ENCODE measurements at regions not wholly inside any gene's neighbourhood (a gene's known extent, or its start where the extent isn't known, plus 50 kb on each side); places are given as distances from the start of the nearest gene placed in this dataset.
A peak's percentile ranks its signal among the peaks of the same experiment; 100 is the strongest.
"Not testable (repeated sequence)": the region's sequence is repeated elsewhere in the genome, so short reads cannot be mapped to it uniquely, and the experiment has no call there.

- DNase-seq (ENCODE audit: low read depth in 4 of 4, low spot score in 1 of 4), result no peak
These were observed 82.2 kb upstream of the SEC11C start for GRCh38 chr18:59057493-59057795.

- no peak for DNase-seq (ENCODE audit: low read depth in 4 of 4, low spot score in 1 of 4)
These were observed 81.7 kb upstream of the SEC11C start for GRCh38 chr18:59057969-59058368.

- DNase-seq (ENCODE audit: low read depth in 4 of 4, low spot score in 1 of 4), result no peak
These were observed 80.5 kb upstream of the SEC11C start for GRCh38 chr18:59059140-59059539.

GRCh38 chr18:59060551-59060950, 79.1 kb upstream of the SEC11C start:
- DNase-seq (ENCODE audit: low read depth in 4 of 4, low spot score in 1 of 4), result no peak

- no peak for DNase-seq (ENCODE audit: low read depth in 4 of 4, low spot score in 1 of 4)
These were observed 77.6 kb upstream of the SEC11C start for GRCh38 chr18:59061914-59062642.

- DNase-seq (ENCODE audit: low read depth in 4 of 4, low spot score in 1 of 4), result no peak
These were observed 77.1 kb upstream of the SEC11C start for GRCh38 chr18:59062643-59063006.

- no peak for DNase-seq (ENCODE audit: low read depth in 4 of 4, low spot score in 1 of 4)
These were observed 76.3 kb upstream of the SEC11C start for GRCh38 chr18:59063300-59063906.

- no peak for DNase-seq (ENCODE audit: low read depth in 4 of 4, low spot score in 1 of 4)
These were observed 75.8 kb upstream of the SEC11C start for GRCh38 chr18:59063912-59064311.

- DNase-seq (ENCODE audit: low read depth in 4 of 4, low spot score in 1 of 4), result no peak
These were observed 74.0 kb upstream of the SEC11C start for GRCh38 chr18:59065684-59066083.

- no peak for DNase-seq (ENCODE audit: low read depth in 4 of 4, low spot score in 1 of 4)
These were observed 71.8 kb upstream of the SEC11C start for GRCh38 chr18:59067873-59068272.

GRCh38 chr18:59068276-59069071, 71.2 kb upstream of the SEC11C start:
- no peak for DNase-seq (ENCODE audit: low read depth in 4 of 4, low spot score in 1 of 4)

GRCh38 chr18:59070181-59070912, 69.3 kb upstream of the SEC11C start:
- peak; percentile 56 to 81 (median 74) for DNase-seq (ENCODE audit: low read depth in 4 of 4, low spot score in 1 of 4)

GRCh38 chr18:59072727-59073421, 66.8 kb upstream of the SEC11C start:
- no peak for DNase-seq (ENCODE audit: low read depth in 4 of 4, low spot score in 1 of 4)

GRCh38 chr18:59075923-59076322, 63.8 kb upstream of the SEC11C start:
- DNase-seq (ENCODE audit: low read depth in 4 of 4, low spot score in 1 of 4), result no peak

GRCh38 chr18:59079264-59079663, 60.4 kb upstream of the SEC11C start:
- no peak for DNase-seq (ENCODE audit: low read depth in 4 of 4, low spot score in 1 of 4)

GRCh38 chr18:59079687-59080501, 59.8 kb upstream of the SEC11C start:
- DNase-seq (ENCODE audit: low read depth in 4 of 4, low spot score in 1 of 4), result not testable (repeated sequence)

GRCh38 chr18:59083136-59083818, 56.4 kb upstream of the SEC11C start:
- DNase-seq (ENCODE audit: low read depth in 4 of 4, low spot score in 1 of 4), result no peak

GRCh38 chr18:59085126-59085794, 54.4 kb upstream of the SEC11C start:
- DNase-seq (ENCODE audit: low read depth in 4 of 4, low spot score in 1 of 4), result no peak

- DNase-seq (ENCODE audit: low read depth in 4 of 4, low spot score in 1 of 4), result no peak
These were observed 53.9 kb upstream of the SEC11C start for GRCh38 chr18:59085797-59086196.
